ENCODE measurements at regions not wholly inside any gene's neighbourhood (a gene's known extent, or its start where the extent isn't known, plus 50 kb on each side); places are given as distances from the start of the nearest gene placed in this dataset.

DNA sequence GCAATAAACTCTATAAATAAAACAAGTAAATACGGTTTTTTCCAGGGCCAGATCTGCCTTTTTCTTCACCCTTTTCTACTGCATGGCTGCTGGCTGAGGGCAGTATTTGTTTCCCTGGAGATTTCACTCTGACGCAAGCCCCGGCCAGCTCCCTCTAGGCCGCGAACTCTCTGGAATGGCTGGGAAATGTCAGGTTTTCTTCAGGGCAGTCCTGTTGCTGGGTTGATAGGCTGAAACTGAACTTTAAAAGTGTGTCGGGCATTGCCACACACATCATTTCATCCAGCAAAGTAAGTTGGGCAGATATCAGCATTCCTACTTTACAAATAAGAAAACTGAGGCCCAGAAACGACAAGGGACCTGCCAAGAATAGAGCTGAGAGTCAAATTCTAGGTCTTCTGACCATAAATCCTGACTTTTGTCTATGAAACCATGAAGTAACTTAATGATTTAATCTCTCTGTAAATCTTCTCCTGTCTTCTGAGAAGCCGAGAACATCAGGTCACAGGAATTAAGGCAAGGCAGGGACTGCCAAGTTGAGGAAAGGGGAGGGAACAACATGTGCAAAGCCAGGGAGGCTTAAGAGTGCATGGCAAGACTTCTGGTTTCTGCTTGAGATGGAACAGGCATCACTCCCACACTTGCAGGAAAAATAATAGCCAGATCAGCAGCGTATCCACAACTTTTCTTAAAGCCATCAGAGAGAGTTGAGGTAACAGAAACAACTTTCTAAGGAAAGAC lies 205.0 kb upstream of the CCDC196 start:
- Histone ChIP-seq H3K4me2 (no peak overlapping the region), H3K79me2 (ENCODE audit: insufficient read depth, low read depth) (no peaks in the 10 kb centered on the region), H2AFZ (ENCODE audit: low read depth) (no peak overlapping the region), H3K36me3 (ENCODE audit: insufficient read depth) (no peaks in the 10 kb centered on the region), H3K27me3 (ENCODE audit: insufficient read depth, low read depth) (no peaks in the 10 kb centered on the region), H4K20me1 (ENCODE audit: insufficient read depth) (no peaks in the 10 kb centered on the region), H3K4me3 (IDR thresholded peaks at IDR 0.05; ENCODE audit: insufficient read depth, low read depth, low read length) (no peak overlapping the region), H3K4me1 (ENCODE audit: low read depth, poor library complexity, severe bottlenecking) (no peaks in the 10 kb centered on the region), H3K27ac (no peak overlapping the region), H3K9ac (no peak overlapping the region)
- TF ChIP-seq, protein P1, sequence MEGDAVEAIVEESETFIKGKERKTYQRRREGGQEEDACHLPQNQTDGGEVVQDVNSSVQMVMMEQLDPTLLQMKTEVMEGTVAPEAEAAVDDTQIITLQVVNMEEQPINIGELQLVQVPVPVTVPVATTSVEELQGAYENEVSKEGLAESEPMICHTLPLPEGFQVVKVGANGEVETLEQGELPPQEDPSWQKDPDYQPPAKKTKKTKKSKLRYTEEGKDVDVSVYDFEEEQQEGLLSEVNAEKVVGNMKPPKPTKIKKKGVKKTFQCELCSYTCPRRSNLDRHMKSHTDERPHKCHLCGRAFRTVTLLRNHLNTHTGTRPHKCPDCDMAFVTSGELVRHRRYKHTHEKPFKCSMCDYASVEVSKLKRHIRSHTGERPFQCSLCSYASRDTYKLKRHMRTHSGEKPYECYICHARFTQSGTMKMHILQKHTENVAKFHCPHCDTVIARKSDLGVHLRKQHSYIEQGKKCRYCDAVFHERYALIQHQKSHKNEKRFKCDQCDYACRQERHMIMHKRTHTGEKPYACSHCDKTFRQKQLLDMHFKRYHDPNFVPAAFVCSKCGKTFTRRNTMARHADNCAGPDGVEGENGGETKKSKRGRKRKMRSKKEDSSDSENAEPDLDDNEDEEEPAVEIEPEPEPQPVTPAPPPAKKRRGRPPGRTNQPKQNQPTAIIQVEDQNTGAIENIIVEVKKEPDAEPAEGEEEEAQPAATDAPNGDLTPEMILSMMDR (conservative IDR thresholded peaks at IDR 0.05; ENCODE audit: low read depth, low read length) = no peak

GRCh38 chr14:66284346-66284745 lies 201.8 kb upstream of the CCDC196 start:
- TF ChIP-seq, protein P1 (conservative IDR thresholded peaks at IDR 0.05; ENCODE audit: low read depth, low read length) = no peak

DNA sequence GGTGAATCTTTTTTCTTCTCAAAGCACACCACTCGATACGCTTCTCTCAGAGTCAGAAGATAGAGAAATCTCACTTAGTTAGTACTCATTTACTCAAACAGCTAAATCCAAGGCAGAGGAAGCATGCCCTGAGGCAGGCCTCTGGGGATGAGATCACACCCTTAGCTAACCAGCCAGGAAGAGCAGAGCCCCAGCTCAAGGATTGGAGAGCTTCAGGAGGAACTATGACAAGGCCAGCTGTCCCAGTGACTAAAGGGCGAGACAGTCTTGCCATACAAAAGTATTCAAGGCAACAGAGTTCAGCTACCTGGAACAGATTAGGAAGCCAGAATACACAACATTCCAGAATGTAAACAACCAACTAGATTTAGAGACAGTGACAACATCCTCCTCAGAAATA lies 197.7 kb upstream of the CCDC196 start:
- Histone ChIP-seq H3K4me2 (no peak overlapping the region), H3K9ac (no peak overlapping the region), H3K79me2 (ENCODE audit: insufficient read depth, low read depth) (no peaks in the 10 kb centered on the region), H3K4me1 (ENCODE audit: low read depth, poor library complexity, severe bottlenecking) (no peaks in the 10 kb centered on the region), H3K4me3 (IDR thresholded peaks at IDR 0.05; ENCODE audit: insufficient read depth, low read depth, low read length) (no peak overlapping the region), H2AFZ (ENCODE audit: low read depth) (no peak overlapping the region), H3K27ac (no peak overlapping the region), H3K36me3 (ENCODE audit: insufficient read depth) (no peaks in the 10 kb centered on the region), H4K20me1 (ENCODE audit: insufficient read depth) (no peaks in the 10 kb centered on the region), H3K27me3 (ENCODE audit: insufficient read depth, low read depth) (no peaks in the 10 kb centered on the region)
- TF ChIP-seq, protein P1 (conservative IDR thresholded peaks at IDR 0.05; ENCODE audit: low read depth, low read length) = no peak

More at GRCh38 chr14:66284346-66284745, 201.8 kb upstream of the CCDC196 start:
- H2AFZ ChIP-seq (ENCODE audit: low read depth) = no peak overlapping the region
- no peak overlapping the region for H3K9ac ChIP-seq
- no peaks in the 10 kb centered on the region for H3K79me2 ChIP-seq (ENCODE audit: insufficient read depth, low read depth)
- H3K27ac ChIP-seq = no peak overlapping the region
- H3K4me3 ChIP-seq (IDR thresholded peaks at IDR 0.05; ENCODE audit: insufficient read depth, low read depth, low read length) = no peak overlapping the region
- H3K36me3 ChIP-seq (ENCODE audit: insufficient read depth) = no peaks in the 10 kb centered on the region
- H4K20me1 ChIP-seq (ENCODE audit: insufficient read depth) = no peaks in the 10 kb centered on the region
- no peaks in the 10 kb centered on the region for H3K4me1 ChIP-seq (ENCODE audit: low read depth, poor library complexity, severe bottlenecking)
- no peaks in the 10 kb centered on the region for H3K27me3 ChIP-seq (ENCODE audit: insufficient read depth, low read depth)
- H3K4me2 ChIP-seq = no peak overlapping the region

GRCh38 chr14:66291756-66292155 lies 194.4 kb upstream of the CCDC196 start:
- H3K79me2 ChIP-seq (ENCODE audit: insufficient read depth, low read depth) = no peaks in the 10 kb centered on the region
- H2AFZ ChIP-seq (ENCODE audit: low read depth) = no peak overlapping the region
- no peak overlapping the region for H3K9ac ChIP-seq
- no peaks in the 10 kb centered on the region for H3K27me3 ChIP-seq (ENCODE audit: insufficient read depth, low read depth)
- no peaks in the 10 kb centered on the region for H4K20me1 ChIP-seq (ENCODE audit: insufficient read depth)
- H3K4me3 ChIP-seq (IDR thresholded peaks at IDR 0.05; ENCODE audit: insufficient read depth, low read depth, low read length) = no peak overlapping the region
- no peak overlapping the region for H3K27ac ChIP-seq
- H3K36me3 ChIP-seq (ENCODE audit: insufficient read depth) = no peaks in the 10 kb centered on the region
- TF ChIP-seq, protein P1 (conservative IDR thresholded peaks at IDR 0.05; ENCODE audit: low read depth, low read length) = no peak
- H3K4me1 ChIP-seq (ENCODE audit: low read depth, poor library complexity, severe bottlenecking) = no peaks in the 10 kb centered on the region
- no peak overlapping the region for H3K4me2 ChIP-seq

Measured in KMS-11 (cell line).